ENCODE measurements at regions not wholly inside any gene's neighbourhood (a gene's known extent, or its start where the extent isn't known, plus 50 kb on each side); places are given as distances from the start of the nearest gene placed in this dataset.

GRCh38 chr18:57970356-57971095 is 73.5 kb upstream of the NEDD4L start:
- Histone ChIP-seq H2AFZ (ENCODE audit: low read length) (no peak overlapping the region), H3K9ac (ENCODE audit: extremely low read depth, insufficient read length, low read length) (no peak overlapping the region), H2BK12ac (ENCODE audit: insufficient read length, low read depth, low read length) (no peak overlapping the region), H3K4me1 (ENCODE audit: insufficient read depth, low read length) (no peaks in the 10 kb centered on the region; the same call in 1 of the 2 replicates), H3K4me2 (ENCODE audit: insufficient read depth, insufficient read length, low read length) (no peak overlapping the region), H2BK5ac (ENCODE audit: insufficient read length, low read length) (no peak overlapping the region), H2BK20ac (ENCODE audit: low read depth, low read length, poor library complexity, severe bottlenecking) (no peak overlapping the region), H3K18ac (ENCODE audit: insufficient read length, low read depth, low read length) (no peak overlapping the region), H3K27ac (ENCODE audit: insufficient read length, low read depth, low read length) (no peak overlapping the region), H3K56ac (ENCODE audit: insufficient read length, low read depth, low read length) (no peak overlapping the region), H3K4ac (ENCODE audit: low read depth, low read length) (no peak overlapping the region), H3K23me2 (ENCODE audit: insufficient read length, low read depth, low read length, poor library complexity, severe bottlenecking) (no peaks in the 10 kb centered on the region), H2BK15ac (ENCODE audit: low read depth, low read length) (no peak overlapping the region), H4K20me1 (ENCODE audit: control insufficient read depth, insufficient read depth, insufficient read length) (no peaks in the 10 kb centered on the region), H4K91ac (ENCODE audit: insufficient read length, low read depth, low read length) (no peak overlapping the region), H3T11ph (ENCODE audit: low read length) (no peak overlapping the region), H2BK120ac (ENCODE audit: low read depth, low read length, poor library complexity, severe bottlenecking) (no peak overlapping the region), H4K8ac (replicated peaks; ENCODE audit: insufficient read length, low read depth, low read length) (no peak overlapping the region), H3K79me2 (ENCODE audit: insufficient read depth, low read length) (no peaks in the 10 kb centered on the region), H3K14ac (ENCODE audit: insufficient read depth, low read length) (no peak overlapping the region), H2AK5ac (ENCODE audit: insufficient read length, low read length) (no peak overlapping the region), H3K79me1 (ENCODE audit: insufficient read depth, low read depth, low read length, poor library complexity, severe bottlenecking) (no peaks in the 10 kb centered on the region), H4K5ac (ENCODE audit: insufficient read length, low read depth, low read length) (no peak overlapping the region), H3K23ac (ENCODE audit: insufficient read length, low read depth, low read length) (no peak overlapping the region), H3K9me3 (ENCODE audit: control insufficient read depth, low read depth, low read length) (no peaks in the 10 kb centered on the region), H3K27me3 (ENCODE audit: insufficient read depth, low read length) (no peaks in the 10 kb centered on the region)
- Mint-ChIP-seq H3K27ac (no peak overlapping the region), H3K4me3 (no peak overlapping the region), H3K9me3 (no peaks in the 10 kb centered on the region), H3K27me3 (ENCODE audit: low read depth) (peaks cover 2% of the 10 kb centered on the region; the same call in 1 of the 2 replicates), H3K4me1 (peaks cover 0 to 6% of the 10 kb centered on the region in 2 experiments; a peak in 2 of 4 replicates), H3K36me3 (ENCODE audit: insufficient read depth in 1 of 3, low read depth in 3 of 3) (no peaks in the 10 kb centered on the region)
- whole genome bisulfite sequencing (ENCODE audit: extremely low coverage, insufficient read length, low lambda C conversion rate), result no CpG with 5 or more reads among the region's 12 CpGs
- peak; percentile 84 for TF ChIP-seq CTCF (conservative IDR thresholded peaks at IDR 0.05)
- DNase-seq, result peak; percentile 68

All from H9 (cell line).